H1 (cell line): ENCODE measurements at regions not wholly inside any gene's neighbourhood (a gene's known extent, or its start where the extent isn't known, plus 50 kb on each side); places are given as distances from the start of the nearest gene placed in this dataset.

Source experiments
- CBX8 ChIP-seq: fragments of 300-800, 300-1000 bp; sonication (generic); IDR thresholded peaks from 2 replicates; pipeline ENCODE4 v1.7.1; 2016; ENCODE audit warnings: low read depth, low read length, borderline replicate concordance
- CTCF ChIP-seq, 3 experiments: IDR thresholded peaks; 1 replicate in 2 of 3; 2 replicates in 1 of 3; pipeline versions ENCODE4 v1.5.1 to v1.6.1; 2011; ENCODE audit warnings: low read length in 3 of 3, mild to moderate bottlenecking in 3 of 3, inconsistent platforms in 2 of 3, low read depth in 1 of 3, moderate library complexity in 1 of 3; ENCODE audit not compliant: insufficient read depth in 1 of 3; ENCODE audit errors: control extremely low read depth in 1 of 3
- EZH2 ChIP-seq: fragments of 200-600 bp; sonication (generic); IDR thresholded peaks from 2 replicates; pipeline ENCODE4 v1.7.1; 2012; ENCODE audit warnings: low read depth, mild to moderate bottlenecking, moderate library complexity, low read length, inconsistent platforms; ENCODE audit not compliant: severe bottlenecking
- SP1 ChIP-seq: IDR thresholded peaks from 2 replicates; pipeline ENCODE4 v1.6.1; 2011; ENCODE audit warnings: low read depth, low read length
- SRF ChIP-seq: IDR thresholded peaks from 2 replicates; pipeline ENCODE4 v1.6.1; 2011; ENCODE audit warnings: mild to moderate bottlenecking, low read depth, low read length, moderate library complexity
- SUZ12 ChIP-seq: fragments of 200-600 bp; sonication (generic); IDR thresholded peaks from 2 replicates; pipeline ENCODE4 v1.6.1; 2012; ENCODE audit warnings: mild to moderate bottlenecking, inconsistent platforms, low read length, moderate library complexity, mixed read lengths
- YY1 ChIP-seq: IDR thresholded peaks from 2 replicates; pipeline ENCODE4 v1.6.1; 2011; ENCODE audit warnings: low read depth, mild to moderate bottlenecking, low read length

GRCh38 chrX:123036401-123036800 is 147.7 kb upstream of the GRIA3 start:
- TF ChIP-seq CTCF (IDR thresholded peaks at IDR 0.05; ENCODE audit: control extremely low read depth in 1 of 3, insufficient read depth in 1 of 3, low read depth in 1 of 3, low read length in 3 of 3) = no peak
- no peak for TF ChIP-seq YY1
- no peak for TF ChIP-seq CBX8
- no peak for TF ChIP-seq SUZ12
- TF ChIP-seq SRF = no peak
- no peak for TF ChIP-seq EZH2
- no peak for TF ChIP-seq SP1
